ENCODE measurements at regions not wholly inside any gene's neighbourhood (a gene's known extent, or its start where the extent isn't known, plus 50 kb on each side); places are given as distances from the start of the nearest gene placed in this dataset.

GRCh38 chr1:83813576-83813975, 185.4 kb downstream of the TTLL7 start:
- no peak for DNase-seq (ENCODE audit: low spot score)

GRCh38 chr1:83810144-83810543, 188.8 kb downstream of the TTLL7 start:
- no peak for DNase-seq (ENCODE audit: low spot score)

DNA sequence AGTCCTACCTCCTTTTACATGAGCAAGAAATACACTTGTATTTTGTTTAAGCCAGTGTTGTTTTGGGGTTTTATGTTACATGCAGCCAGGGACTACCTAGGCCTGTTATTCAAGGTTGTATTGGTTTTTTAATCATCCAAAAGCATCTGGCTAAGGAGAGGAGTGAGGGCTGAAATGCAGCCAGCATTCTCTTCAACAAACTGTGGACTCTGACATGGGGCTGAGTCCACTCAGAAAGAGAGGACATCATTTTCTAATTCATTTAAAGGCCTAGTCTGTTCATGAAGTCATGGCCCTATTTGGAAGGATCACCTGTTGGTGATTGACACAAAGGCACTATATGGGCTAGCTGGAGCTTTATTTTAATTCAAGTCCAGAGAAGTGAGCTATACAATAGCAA, 190.4 kb downstream of the TTLL7 start:
- DNase-seq (ENCODE audit: low spot score): no peak

GRCh38 chr1:83807821-83808220, 191.1 kb downstream of the TTLL7 start:
- no peak for DNase-seq (ENCODE audit: low spot score)

DNA sequence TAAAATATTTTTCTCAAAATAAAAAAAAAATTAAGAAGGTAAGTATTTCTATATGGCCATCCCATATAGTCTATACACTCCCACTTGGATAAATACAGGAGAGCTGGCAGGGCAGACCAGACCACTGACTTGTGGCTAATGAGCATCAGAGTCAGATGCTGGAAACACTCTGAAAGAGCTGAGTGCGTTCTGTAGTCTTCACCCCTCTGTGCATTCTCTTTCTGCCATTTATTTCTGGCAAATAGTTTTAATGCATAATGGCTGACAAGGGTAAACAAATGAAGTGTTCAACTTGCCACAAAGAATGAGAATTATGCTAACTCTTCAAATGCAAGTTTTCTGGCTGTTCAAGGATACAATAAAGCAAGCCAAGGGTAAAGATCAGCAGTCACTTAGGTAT, 191.7 kb downstream of the TTLL7 start:
- no peak for DNase-seq (ENCODE audit: low spot score)

- DNase-seq (ENCODE audit: low spot score): no peak
Measured at GRCh38 chr1:83805921-83806320, 193.0 kb downstream of the TTLL7 start.

DNA sequence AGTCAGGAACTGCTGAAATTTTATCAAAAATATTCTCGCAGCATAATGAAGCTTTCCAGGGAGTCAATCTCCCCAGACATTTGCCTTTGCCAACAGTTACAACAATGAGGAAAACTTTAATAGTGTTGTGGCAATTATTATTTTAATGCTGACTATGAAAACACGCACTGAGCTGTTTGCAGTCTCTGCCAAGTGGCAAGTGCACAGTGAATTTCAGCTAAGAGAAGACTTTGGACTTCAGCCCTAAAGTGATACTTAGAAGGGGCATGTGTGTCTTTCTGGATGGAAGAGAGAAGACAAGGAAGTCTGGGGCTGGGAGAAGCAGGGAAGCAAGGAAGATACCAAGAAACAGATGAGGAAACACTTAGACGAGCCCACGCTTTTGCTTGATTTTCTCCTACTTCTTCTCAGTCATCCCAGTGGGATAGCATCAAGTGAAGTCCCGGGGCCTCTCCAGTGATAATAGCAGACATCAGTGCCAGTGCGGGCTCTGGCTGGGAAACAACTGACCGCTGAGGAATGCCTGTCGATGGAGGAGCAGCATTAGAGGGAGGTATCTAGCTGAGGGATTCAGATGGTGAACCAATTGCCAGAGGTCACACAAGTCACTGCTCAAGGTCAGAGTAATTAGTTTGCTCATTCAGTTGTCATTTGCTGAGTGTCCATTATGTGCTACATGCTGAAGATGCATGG, 196.3 kb downstream of the TTLL7 start:
- no peak for DNase-seq (ENCODE audit: low spot score)

DNA sequence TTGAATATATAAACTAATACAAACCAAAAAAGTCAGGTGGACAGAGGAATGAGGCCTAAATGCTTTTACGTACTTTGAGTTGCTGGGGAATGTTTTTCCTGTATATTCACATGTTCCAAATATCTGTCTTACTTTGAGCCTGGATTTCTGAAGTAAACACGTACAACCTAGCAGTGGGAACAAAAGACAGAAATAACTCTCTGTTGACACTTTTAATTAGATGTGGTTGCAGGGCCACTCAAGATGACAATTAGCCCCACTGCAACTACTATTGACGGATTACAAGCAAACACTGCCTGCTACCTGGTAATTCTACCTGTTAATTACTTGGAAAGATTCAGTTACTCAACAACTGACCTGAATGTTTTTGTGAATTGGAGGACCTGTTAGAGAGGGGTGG, 196.9 kb downstream of the TTLL7 start:
- DNase-seq (ENCODE audit: low spot score): no peak

- no peak for DNase-seq (ENCODE audit: low spot score)
Measured at GRCh38 chr1:83800066-83800465, 198.9 kb downstream of the TTLL7 start.

DNA sequence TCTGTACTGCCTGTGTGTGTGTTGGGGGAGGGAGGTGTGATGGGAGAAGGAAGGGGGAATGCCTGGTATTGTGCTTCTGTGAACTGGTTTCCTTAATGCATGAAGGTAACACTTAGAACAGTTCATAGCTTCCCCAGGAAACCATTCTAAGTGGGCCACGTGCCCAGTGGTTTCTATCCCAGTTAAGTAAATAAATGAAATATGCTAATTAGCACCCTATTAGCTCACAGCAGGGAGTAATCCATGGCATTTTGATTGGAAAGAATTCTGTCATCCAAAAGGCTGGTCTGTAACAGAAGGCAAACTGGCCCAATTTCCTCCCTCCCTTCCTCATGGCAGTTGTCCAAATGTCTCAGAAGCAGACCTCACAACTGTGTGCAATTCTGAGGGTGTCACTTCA, 199.3 kb downstream of the TTLL7 start:
- no peak for DNase-seq (ENCODE audit: low spot score)

- no peak for DNase-seq (ENCODE audit: low spot score)
Measured at GRCh38 chr1:83798965-83799364, 200.0 kb downstream of the TTLL7 start.

DNA sequence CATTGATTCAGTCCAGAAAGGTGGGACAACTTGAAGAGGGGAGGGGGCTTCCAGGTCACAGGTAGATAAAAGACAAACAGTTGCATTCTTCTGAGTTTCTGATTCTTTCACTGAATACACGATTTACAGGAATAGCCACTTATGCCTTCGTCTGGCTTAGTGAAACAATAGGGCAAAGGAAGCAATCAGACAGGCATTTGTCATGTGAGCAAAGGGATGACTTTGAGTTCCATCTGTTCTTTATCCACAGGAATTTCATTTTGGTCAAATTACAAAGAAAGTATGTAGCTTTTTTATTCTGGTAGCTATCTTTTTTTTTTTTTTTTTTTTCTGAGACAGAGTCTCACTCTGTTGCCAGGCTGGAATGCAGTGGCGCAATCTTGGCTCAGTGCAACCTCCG, 202.5 kb downstream of the TTLL7 start:
- no peak for DNase-seq (ENCODE audit: low spot score)

DNA sequence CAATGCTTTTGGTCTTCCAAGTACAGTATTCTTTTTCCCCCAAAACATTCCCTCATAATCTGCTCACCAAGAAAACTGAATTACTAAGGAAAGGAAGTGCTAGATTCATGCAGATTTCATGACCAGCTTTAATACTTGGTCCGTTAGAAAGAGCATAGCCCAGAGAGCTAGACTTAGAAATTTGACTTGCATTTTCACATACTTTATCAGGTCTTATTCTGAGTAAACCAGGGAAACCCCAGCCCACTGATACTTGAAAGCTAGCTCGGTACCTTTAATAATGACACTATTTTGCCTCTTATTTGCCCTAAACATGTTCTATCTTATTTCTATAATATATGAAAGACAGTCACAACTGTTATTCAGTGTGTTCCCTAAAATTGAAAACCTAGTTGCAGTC, 204.5 kb downstream of the TTLL7 start:
- no peak for DNase-seq (ENCODE audit: low spot score)

DNA sequence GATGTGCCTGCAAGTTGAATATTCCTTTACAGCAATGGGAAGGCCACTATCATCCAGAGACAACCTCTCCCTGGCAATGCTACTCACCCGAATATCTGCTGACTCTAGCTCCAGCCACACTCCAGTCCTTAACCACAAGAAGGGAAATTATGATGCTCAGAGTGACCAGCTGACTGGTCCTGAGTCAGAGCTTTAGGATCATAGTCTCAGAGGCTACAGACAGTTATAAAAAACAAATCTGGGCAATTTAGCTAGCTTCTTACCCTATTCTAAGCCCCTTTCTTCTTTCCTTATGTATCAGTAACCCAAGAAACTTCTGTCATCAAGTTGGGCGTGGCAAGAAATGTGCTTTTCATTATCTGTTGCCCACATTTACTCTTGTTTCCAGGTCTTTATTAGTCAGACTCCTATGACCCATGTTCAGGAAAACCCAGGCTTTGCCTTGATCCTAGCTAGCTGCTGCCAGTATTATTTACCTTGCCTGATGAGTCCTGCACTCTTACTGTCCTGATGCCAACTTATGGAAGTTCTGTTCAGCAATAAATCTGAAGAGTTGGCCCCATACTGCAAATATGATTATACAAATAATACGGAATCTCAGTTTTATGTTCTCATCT, 207.0 kb downstream of the TTLL7 start:
- DNase-seq (ENCODE audit: low spot score): no peak

- DNase-seq (ENCODE audit: low spot score): no peak
Measured at GRCh38 chr1:83790446-83790845, 208.5 kb downstream of the TTLL7 start.

- no peak for DNase-seq (ENCODE audit: low spot score)
Measured at GRCh38 chr1:83787246-83787998, 211.5 kb downstream of the TTLL7 start.

DNA sequence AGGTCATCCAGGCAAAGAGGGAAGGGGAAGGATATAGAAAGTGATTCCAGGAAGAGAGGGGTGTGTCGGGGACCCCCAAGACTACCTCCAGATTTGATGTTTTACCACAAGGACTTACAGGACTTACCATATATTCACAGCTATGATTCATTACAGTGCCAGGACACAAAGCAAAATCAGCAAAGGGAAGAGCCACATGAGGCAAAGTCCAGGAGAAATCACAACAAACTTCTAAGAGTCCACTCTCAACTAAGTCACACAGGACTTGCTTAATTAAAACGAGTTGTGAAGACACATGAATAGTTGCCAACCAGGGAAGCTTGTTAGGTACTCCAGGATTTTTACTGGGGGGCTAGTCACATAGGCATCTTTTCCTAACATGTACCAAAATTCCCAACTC, 217.3 kb downstream of the TTLL7 start:
- no peak for DNase-seq (ENCODE audit: low spot score)

- no peak for DNase-seq (ENCODE audit: low spot score)
Measured at GRCh38 chr1:83779565-83779964, 219.4 kb downstream of the TTLL7 start.

DNA sequence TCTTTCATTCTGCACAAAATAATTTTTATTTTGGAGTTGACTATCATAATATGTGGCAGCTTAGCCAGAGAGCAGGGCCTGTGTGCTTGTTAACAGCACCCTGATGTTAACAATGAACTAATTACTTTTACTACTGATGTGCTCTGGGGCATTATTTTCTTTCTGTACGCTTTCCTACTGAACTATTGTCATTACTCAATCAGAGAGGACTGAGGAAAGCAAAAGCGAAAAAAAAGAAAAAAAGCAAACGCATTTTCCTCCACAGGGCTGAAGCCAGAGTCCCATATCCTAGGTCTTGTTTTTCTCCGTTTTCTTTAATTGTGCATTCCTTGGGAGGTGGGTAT, 221.2 kb downstream of the TTLL7 start:
- no peak for DNase-seq (ENCODE audit: low spot score)

DNA sequence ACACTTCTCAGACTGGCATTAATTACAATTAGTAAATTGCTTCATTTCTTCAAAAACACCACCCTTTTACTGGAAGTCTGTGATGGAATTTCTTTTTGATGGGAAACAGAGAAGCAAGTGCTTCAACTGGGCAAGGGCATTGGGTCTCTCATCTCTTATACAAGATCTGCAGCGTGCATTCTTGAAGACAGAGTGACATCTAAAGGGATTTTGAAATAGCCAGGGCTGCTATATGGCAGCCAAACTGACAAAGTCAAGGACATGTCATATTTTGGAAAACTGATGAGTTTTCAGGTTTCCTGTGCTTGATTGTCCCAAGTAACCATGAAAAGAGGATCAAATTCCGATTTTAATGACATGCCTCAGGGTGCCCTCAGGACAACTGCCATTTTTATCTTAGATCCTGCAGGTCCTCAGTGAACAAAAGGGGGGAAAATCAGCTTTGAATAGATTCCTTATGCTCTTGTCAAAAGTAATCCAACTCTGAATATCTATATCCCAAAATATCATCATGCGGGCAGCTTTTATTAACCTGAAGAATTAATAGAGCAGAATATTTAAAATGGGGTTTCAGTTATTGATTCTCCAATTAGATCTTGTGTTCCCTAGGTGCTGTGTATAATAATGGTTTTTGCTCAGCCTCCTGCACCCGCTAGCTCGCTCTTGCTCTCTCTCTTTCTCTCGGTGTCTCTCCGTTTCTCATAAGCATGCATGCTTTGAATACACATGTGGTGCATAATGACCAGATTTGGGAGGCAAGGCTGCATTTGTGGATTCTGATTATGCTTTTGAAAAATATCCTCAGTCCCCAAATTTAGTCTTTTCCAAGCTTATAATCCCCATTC, 221.8 kb downstream of the TTLL7 start:
- no peak for DNase-seq (ENCODE audit: low spot score)

GRCh38 chr1:83775977-83776603, 222.8 kb downstream of the TTLL7 start:
- no peak for DNase-seq (ENCODE audit: low spot score)

GRCh38 chr1:83773059-83773458, 225.9 kb downstream of the TTLL7 start:
- DNase-seq (ENCODE audit: low spot score): no peak

Data from NAMALWA (cell line).